Body of pancreas (tissue), 4 donors: ENCODE measurements at regions not wholly inside any gene's neighbourhood (a gene's known extent, or its start where the extent isn't known, plus 50 kb on each side); places are given as distances from the start of the nearest gene placed in this dataset.
A peak's percentile ranks its signal among the peaks of the same experiment; 100 is the strongest.

ENCODE experiments used
- ATAC-seq: fragments of 150-250 bp; one replicate; pipeline ENCODE4 v1.9.1; 2016
- DNase-seq, 4 donors: peaks; one replicate each; pipeline ENCODE4 v3.0.0-alpha.2; 2019
- H3K27ac ChIP-seq, 4 donors: fragments of 200-600 bp; sonication (generic); 1 replicate in 3 of 4; 2 replicates in 1 of 4; pipeline versions ENCODE4 v1.5.1 to v1.6.1; 2016 to 2019; ENCODE audit warnings: mild to moderate bottlenecking in 1 of 4, mixed read lengths in 1 of 4, moderate library complexity in 1 of 4
- H3K27me3 ChIP-seq, 2 donors: fragments of 200-600 bp; sonication (generic); one replicate each; pipeline ENCODE4 v1.6.0; 2016; ENCODE audit warnings: mild to moderate bottlenecking in 1 of 2
- H3K36me3 ChIP-seq, 2 donors: fragments of 200-600 bp; sonication (generic); replicated peaks in 1 of 2; 2 replicates each; pipeline ENCODE4 v1.5.1; 2016; ENCODE audit warnings: low read depth in 2 of 2; ENCODE audit not compliant: insufficient read depth in 1 of 2
- H3K4me1 ChIP-seq: fragments of 200-600 bp; sonication (generic); one replicate; pipeline ENCODE4 v1.6.0; 2016
- H3K4me3 ChIP-seq, 2 donors: fragments of 200-600 bp; sonication (generic); 1 replicate in 1 of 2; 2 replicates in 1 of 2; pipeline ENCODE4 v1.5.1; 2016 to 2019
- H3K9me3 ChIP-seq, 3 donors: fragments of 200-600 bp; sonication (generic); 1 replicate in 2 of 3; 2 replicates in 1 of 3; pipeline ENCODE4 v1.5.1; 2016
- POLR2A ChIP-seq, 3 donors: fragments of 450-650 bp; IDR thresholded peaks; one replicate each; pipeline ENCODE4 v1.6.1; 2016; ENCODE audit warnings: antibody characterized with exemption in 3 of 3, mild to moderate bottlenecking in 2 of 3
- WGBS, 2 donors: methylation state at CpG; one replicate each; pipeline ENCODE4 v1.1.5; 2017; 5-methylcytosine and 5-hydroxymethylcytosine counted together
- intact Hi-C: fragments of 100-400 bp; cut with DNase I; formaldehyde crosslinking; loops from one replicate; pipeline ENCODE4 v1.15.1; 2023
- TF ChIP-seq, protein P1 (sequence below), 7 experiments: fragments of 450-650 bp in 4 of 7; fragments of 200-600 bp in 3 of 7; sonication (generic) in 3 of 7; IDR thresholded peaks; one replicate each; pipeline ENCODE4 v1.5.1; 2016 to 2019; ENCODE audit warnings: antibody characterized with exemption in 7 of 7

DNA sequence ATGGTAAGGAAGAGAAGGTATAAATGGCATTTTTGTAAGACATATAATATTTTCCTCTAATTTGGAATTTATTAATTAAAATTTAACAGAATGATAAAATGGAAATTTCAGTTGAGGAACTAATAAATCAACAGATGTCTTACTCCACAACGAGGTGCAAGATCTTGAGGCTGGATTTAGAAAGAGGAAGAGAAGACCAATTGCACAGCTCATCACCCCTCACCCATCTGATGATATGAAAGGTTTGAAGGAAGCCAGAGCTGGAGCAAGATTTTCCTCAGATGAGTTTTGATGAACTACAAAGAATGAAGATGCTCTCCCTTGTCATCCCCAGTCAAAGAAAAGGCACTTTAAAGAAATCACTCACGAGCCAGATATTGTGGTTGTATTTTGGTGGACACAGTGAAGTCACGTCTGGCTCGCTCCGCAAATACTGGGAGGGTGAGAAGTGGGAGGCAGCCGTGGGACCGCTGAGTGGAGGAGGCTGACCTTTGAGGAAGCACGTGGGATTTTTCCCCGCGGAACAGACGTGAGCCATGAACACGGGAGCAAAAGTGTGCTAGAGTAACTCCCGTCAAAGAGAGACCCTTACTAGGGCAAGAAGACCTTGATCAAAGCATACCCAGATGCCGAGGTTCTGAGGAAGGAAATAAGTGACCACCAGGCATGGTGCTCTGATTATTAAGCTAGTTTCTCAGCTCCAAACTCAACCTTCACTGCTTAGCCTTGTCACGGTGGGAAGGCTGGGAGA lies 511.4 kb downstream of the RNF144A start:
- TF ChIP-seq POLR2A (IDR thresholded peaks at IDR 0.05), result no peak
- TF ChIP-seq, protein P1, sequence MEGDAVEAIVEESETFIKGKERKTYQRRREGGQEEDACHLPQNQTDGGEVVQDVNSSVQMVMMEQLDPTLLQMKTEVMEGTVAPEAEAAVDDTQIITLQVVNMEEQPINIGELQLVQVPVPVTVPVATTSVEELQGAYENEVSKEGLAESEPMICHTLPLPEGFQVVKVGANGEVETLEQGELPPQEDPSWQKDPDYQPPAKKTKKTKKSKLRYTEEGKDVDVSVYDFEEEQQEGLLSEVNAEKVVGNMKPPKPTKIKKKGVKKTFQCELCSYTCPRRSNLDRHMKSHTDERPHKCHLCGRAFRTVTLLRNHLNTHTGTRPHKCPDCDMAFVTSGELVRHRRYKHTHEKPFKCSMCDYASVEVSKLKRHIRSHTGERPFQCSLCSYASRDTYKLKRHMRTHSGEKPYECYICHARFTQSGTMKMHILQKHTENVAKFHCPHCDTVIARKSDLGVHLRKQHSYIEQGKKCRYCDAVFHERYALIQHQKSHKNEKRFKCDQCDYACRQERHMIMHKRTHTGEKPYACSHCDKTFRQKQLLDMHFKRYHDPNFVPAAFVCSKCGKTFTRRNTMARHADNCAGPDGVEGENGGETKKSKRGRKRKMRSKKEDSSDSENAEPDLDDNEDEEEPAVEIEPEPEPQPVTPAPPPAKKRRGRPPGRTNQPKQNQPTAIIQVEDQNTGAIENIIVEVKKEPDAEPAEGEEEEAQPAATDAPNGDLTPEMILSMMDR (IDR thresholded peaks at IDR 0.05), result no peak
- Histone ChIP-seq H3K4me1 (no peaks in the 10 kb centered on the region), H3K9me3 (no peaks in the 10 kb centered on the region), H3K4me3 (no peak overlapping the region), H3K36me3 (no peaks in the 10 kb centered on the region), H3K27ac (no peak overlapping the region), H3K27me3 (no peaks in the 10 kb centered on the region)
- ATAC-seq (no peak), DNase-seq (no peak)
- 71 to 73% methylated on average over 15 of the region's 15 CpGs for WGBS, 2 donors
- intact Hi-C loops, result loop anchor here (5.0 to 10.0 kb wide), 2 partner anchors 246 to 1259 kb away; no protein-coding TSS in a partner anchor

- TF ChIP-seq, protein P1 (IDR thresholded peaks at IDR 0.05), result no peak
- no peak for TF ChIP-seq POLR2A (IDR thresholded peaks at IDR 0.05)
- DNase-seq (no peak), ATAC-seq (no peak)
- no peaks in the 10 kb centered on the region for H3K27me3 ChIP-seq
- no peaks in the 10 kb centered on the region for H3K4me1 ChIP-seq
- no peaks in the 10 kb centered on the region for H3K36me3 ChIP-seq
- no peak overlapping the region for H3K4me3 ChIP-seq
- H3K27ac ChIP-seq, result no peak overlapping the region
- intact Hi-C loops, result loop anchor here (5.0 to 10.0 kb wide), 2 partner anchors 245 to 1258 kb away; no protein-coding TSS in a partner anchor
- no peaks in the 10 kb centered on the region for H3K9me3 ChIP-seq
- 86 to 94% methylated on average over 4 of the region's 4 CpGs for WGBS, 2 donors
These were observed 512.5 kb downstream of the RNF144A start for GRCh38 chr2:7429733-7430132.

DNA sequence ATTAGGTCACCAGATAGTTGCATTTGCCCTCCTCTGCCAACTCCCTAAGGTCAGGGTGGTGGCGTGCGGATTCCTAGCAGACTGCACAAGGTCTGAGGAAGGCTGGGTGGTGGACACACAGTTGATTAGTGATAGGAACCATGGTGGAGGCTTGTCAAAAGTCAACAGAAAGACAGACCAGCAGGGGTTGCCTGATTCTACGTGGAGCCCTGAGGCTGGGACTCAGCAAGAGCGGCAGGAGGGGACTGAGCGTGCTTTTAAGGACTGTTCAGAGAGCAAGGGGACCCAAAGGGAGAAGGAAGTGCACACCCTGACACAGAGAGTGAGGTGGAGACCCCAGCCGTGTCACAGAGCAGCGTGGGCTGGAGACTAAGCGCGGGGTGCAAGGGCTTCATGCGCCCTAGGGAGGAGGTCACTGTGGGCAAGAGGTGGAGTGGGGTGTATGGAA lies 513.2 kb downstream of the RNF144A start:
- no peak overlapping the region for H3K4me3 ChIP-seq
- 81 to 86% methylated on average over 10 of the region's 10 CpGs for WGBS, 2 donors
- ATAC-seq (no peak), DNase-seq (no peak)
- H3K27me3 ChIP-seq, result no peaks in the 10 kb centered on the region
- H3K9me3 ChIP-seq, result no peaks in the 10 kb centered on the region
- no peaks in the 10 kb centered on the region for H3K4me1 ChIP-seq
- intact Hi-C loops, result no loop called here
- no peaks in the 10 kb centered on the region for H3K36me3 ChIP-seq
- H3K27ac ChIP-seq, result no peak overlapping the region
- TF ChIP-seq, protein P1 (IDR thresholded peaks at IDR 0.05), result no peak

- WGBS, 2 donors, result 13 to 33% methylated on average over 27 to 56 of the region's 56 CpGs
- ATAC-seq, result peak; percentile 68
- peak overlapping the region in 2 of 4 donors; percentile 21 to 55 for H3K27ac ChIP-seq
These were observed 513.8 kb downstream of the RNF144A start for GRCh38 chr2:7430869-7431641.

More at GRCh38 chr2:7430869-7431641, 513.8 kb downstream of the RNF144A start:
- H3K4me3 ChIP-seq, result no peak overlapping the region
- H3K27me3 ChIP-seq, result no peaks in the 10 kb centered on the region
- TF ChIP-seq POLR2A (IDR thresholded peaks at IDR 0.05), result peak in 1 of 3 donors; percentile 29
- TF ChIP-seq, protein P1 (IDR thresholded peaks at IDR 0.05), result no peak
- peak; percentile 26 to 43 (median 41) for DNase-seq
- no peaks in the 10 kb centered on the region for H3K4me1 ChIP-seq
- intact Hi-C loops, result no loop called here
- H3K9me3 ChIP-seq, result no peaks in the 10 kb centered on the region
- H3K36me3 ChIP-seq, result no peaks in the 10 kb centered on the region
